ENCODE measurements at regions not wholly inside any gene's neighbourhood (a gene's known extent, or its start where the extent isn't known, plus 50 kb on each side); places are given as distances from the start of the nearest gene placed in this dataset.

DNA sequence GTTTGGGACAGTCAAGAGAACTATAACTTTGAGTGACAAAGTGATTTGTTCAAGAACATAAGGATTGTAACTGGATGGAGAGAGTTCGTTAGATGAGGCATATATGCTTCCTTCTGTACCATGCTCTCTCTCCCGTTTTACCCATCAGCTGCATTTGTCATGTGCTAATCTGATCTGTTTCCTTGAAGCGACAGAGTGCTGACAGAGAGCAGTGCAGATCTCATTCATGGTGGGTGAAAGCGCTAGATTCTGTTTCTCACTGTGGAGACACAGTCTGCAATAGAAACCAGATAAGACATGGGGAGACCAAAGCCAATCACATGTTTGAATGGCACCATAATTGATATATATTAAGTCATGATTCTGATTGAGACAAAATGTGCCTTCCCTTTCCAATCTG is 456.6 kb upstream of the CELF4 start:
- no peak overlapping the region for H3K4me3 ChIP-seq (ENCODE audit: low read length in 3 of 3)
- no peak overlapping the region for H3K9ac ChIP-seq (ENCODE audit: low read length in 3 of 3)
- no peak overlapping the region for H3K27ac ChIP-seq (ENCODE audit: low read depth in 2 of 2, low read length in 2 of 2)
- intact Hi-C loops (cut with DNase I): no loop called here
- H3K9me3 ChIP-seq (ENCODE audit: control insufficient read depth in 2 of 3, insufficient read depth in 1 of 3, low read length in 3 of 3): no peaks in the 10 kb centered on the region
- TF ChIP-seq, protein P1, sequence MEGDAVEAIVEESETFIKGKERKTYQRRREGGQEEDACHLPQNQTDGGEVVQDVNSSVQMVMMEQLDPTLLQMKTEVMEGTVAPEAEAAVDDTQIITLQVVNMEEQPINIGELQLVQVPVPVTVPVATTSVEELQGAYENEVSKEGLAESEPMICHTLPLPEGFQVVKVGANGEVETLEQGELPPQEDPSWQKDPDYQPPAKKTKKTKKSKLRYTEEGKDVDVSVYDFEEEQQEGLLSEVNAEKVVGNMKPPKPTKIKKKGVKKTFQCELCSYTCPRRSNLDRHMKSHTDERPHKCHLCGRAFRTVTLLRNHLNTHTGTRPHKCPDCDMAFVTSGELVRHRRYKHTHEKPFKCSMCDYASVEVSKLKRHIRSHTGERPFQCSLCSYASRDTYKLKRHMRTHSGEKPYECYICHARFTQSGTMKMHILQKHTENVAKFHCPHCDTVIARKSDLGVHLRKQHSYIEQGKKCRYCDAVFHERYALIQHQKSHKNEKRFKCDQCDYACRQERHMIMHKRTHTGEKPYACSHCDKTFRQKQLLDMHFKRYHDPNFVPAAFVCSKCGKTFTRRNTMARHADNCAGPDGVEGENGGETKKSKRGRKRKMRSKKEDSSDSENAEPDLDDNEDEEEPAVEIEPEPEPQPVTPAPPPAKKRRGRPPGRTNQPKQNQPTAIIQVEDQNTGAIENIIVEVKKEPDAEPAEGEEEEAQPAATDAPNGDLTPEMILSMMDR (IDR thresholded peaks at IDR 0.05; ENCODE audit: borderline replicate concordance, extremely low read depth, insufficient read depth): no peak
- H3K36me3 ChIP-seq (ENCODE audit: control insufficient read depth in 2 of 3, insufficient read depth in 3 of 3, low read length in 3 of 3): no peaks in the 10 kb centered on the region
- DNase-seq (no peak), FAIRE-seq (no peak)
- no peaks in the 10 kb centered on the region for H3K4me1 ChIP-seq (ENCODE audit: control insufficient read depth in 2 of 3, insufficient read depth in 2 of 3, low read depth in 1 of 3, low read length in 3 of 3)
- no peaks in the 10 kb centered on the region for H3K27me3 ChIP-seq (ENCODE audit: control insufficient read depth, insufficient read depth, low read length)

- no peak overlapping the region for H3K27ac ChIP-seq (ENCODE audit: low read depth in 2 of 2, low read length in 2 of 2)
- no peaks in the 10 kb centered on the region for H3K4me1 ChIP-seq (ENCODE audit: control insufficient read depth in 2 of 3, insufficient read depth in 2 of 3, low read depth in 1 of 3, low read length in 3 of 3)
- TF ChIP-seq, protein P1 (IDR thresholded peaks at IDR 0.05; ENCODE audit: borderline replicate concordance, extremely low read depth, insufficient read depth): no peak
- H3K36me3 ChIP-seq (ENCODE audit: control insufficient read depth in 2 of 3, insufficient read depth in 3 of 3, low read length in 3 of 3): no peaks in the 10 kb centered on the region
- H3K4me3 ChIP-seq (ENCODE audit: low read length in 3 of 3): no peak overlapping the region
- no peaks in the 10 kb centered on the region for H3K9me3 ChIP-seq (ENCODE audit: control insufficient read depth in 2 of 3, insufficient read depth in 1 of 3, low read length in 3 of 3)
- FAIRE-seq (no peak), DNase-seq (no peak)
- intact Hi-C loops (cut with DNase I): no loop called here
- no peak overlapping the region for H3K9ac ChIP-seq (ENCODE audit: low read length in 3 of 3)
- no peaks in the 10 kb centered on the region for H3K27me3 ChIP-seq (ENCODE audit: control insufficient read depth, insufficient read depth, low read length)
These were observed 453.7 kb upstream of the CELF4 start for GRCh38 chr18:38019292-38019691.

GRCh38 chr18:38010971-38011857 is 445.6 kb upstream of the CELF4 start:
- DNase-seq (no peak), FAIRE-seq (no peak)
- TF ChIP-seq, protein P1 (IDR thresholded peaks at IDR 0.05; ENCODE audit: borderline replicate concordance, extremely low read depth, insufficient read depth): no peak

More at GRCh38 chr18:38010971-38011857, 445.6 kb upstream of the CELF4 start:
- Histone ChIP-seq H3K27ac (ENCODE audit: low read depth in 2 of 2, low read length in 2 of 2) (no peak overlapping the region), H3K9me3 (ENCODE audit: control insufficient read depth in 2 of 3, insufficient read depth in 1 of 3, low read length in 3 of 3) (no peaks in the 10 kb centered on the region), H3K4me3 (ENCODE audit: low read length in 3 of 3) (no peak overlapping the region), H3K36me3 (ENCODE audit: control insufficient read depth in 2 of 3, insufficient read depth in 3 of 3, low read length in 3 of 3) (no peaks in the 10 kb centered on the region), H3K4me1 (ENCODE audit: control insufficient read depth in 2 of 3, insufficient read depth in 2 of 3, low read depth in 1 of 3, low read length in 3 of 3) (no peaks in the 10 kb centered on the region), H3K27me3 (ENCODE audit: control insufficient read depth, insufficient read depth, low read length) (no peaks in the 10 kb centered on the region), H3K9ac (ENCODE audit: low read length in 3 of 3) (no peak overlapping the region)
- intact Hi-C loops (cut with DNase I): no loop called here
